OCI-LY7 (cell line): ENCODE measurements at regions not wholly inside any gene's neighbourhood (a gene's known extent, or its start where the extent isn't known, plus 50 kb on each side); places are given as distances from the start of the nearest gene placed in this dataset.

Source experiments
- BruUV-seq: library from RNA; stranded (reverse); fragments of 400-500 nt; replicated peaks from 2 replicates; lab custom pipeline; 2021; lab: Mats Ljungman, UMichigan
- CTCF ChIA-PET: fragments of 300-600 bp; sonication (Branson Sonifier 250); formaldehyde crosslinking; loops from one replicate; lab custom pipeline; 2022; ENCODE audit warnings: antibody characterized with exemption; ENCODE audit not compliant: unreplicated experiment; lab: Charles Lee
- POLR2A ChIA-PET: fragments of 300-600 bp; sonication (Branson Sonifier 250); formaldehyde crosslinking; loops from one replicate; lab custom pipeline; 2022; ENCODE audit warnings: antibody characterized with exemption; lab: Charles Lee
- DNase-seq: peaks from one replicate; pipeline ENCODE4 v3.0.0-alpha.2; 2015; ENCODE audit warnings: low spot score
- H2AFZ ChIP-seq: fragments of 200-600 bp; sonication (generic), shearing (Covaris generic); 2 replicates; pipeline ENCODE4 v1.6.1; 2014; ENCODE audit warnings: mild to moderate bottlenecking, antibody characterized with exemption, low read length, moderate library complexity
- H3K27ac ChIP-seq: fragments of 200-600 bp; sonication (generic); 2 replicates; pipeline ENCODE4 v1.5.1; 2014; ENCODE audit warnings: mixed run types, low read depth, mild to moderate bottlenecking, moderate library complexity, low read length, inconsistent platforms; ENCODE audit not compliant: poor library complexity, severe bottlenecking
- H3K36me3 ChIP-seq: fragments of 200-600 bp; sonication (generic); 2 replicates; pipeline ENCODE4 v1.6.1; 2014; ENCODE audit warnings: mild to moderate bottlenecking, antibody characterized with exemption, low read length, moderate library complexity, mixed read lengths; ENCODE audit not compliant: insufficient read depth
- H3K4me1 ChIP-seq: fragments of 200-600 bp; sonication (generic); 2 replicates; pipeline ENCODE4 v1.5.1; 2014; ENCODE audit warnings: mild to moderate bottlenecking, low read length; ENCODE audit not compliant: insufficient read depth, poor library complexity, severe bottlenecking
- H3K4me2 ChIP-seq: fragments of 200-600 bp; sonication (generic); 2 replicates; pipeline ENCODE4 v1.6.1; 2014; ENCODE audit warnings: mild to moderate bottlenecking, low read length
- H3K4me3 ChIP-seq: fragments of 200-600 bp; sonication (generic); 2 replicates; pipeline ENCODE4 v1.5.1; 2014; ENCODE audit warnings: mild to moderate bottlenecking, low read depth, low read length; ENCODE audit not compliant: poor library complexity, severe bottlenecking
- H3K79me2 ChIP-seq: fragments of 200-600 bp; sonication (generic); 2 replicates; pipeline ENCODE4 v1.6.1; 2016; ENCODE audit warnings: low read depth, mild to moderate bottlenecking, low read length, moderate library complexity, mixed read lengths; ENCODE audit not compliant: insufficient read depth
- H3K9me2 ChIP-seq: fragments of 200-600 bp; sonication (generic); 2 replicates; pipeline ENCODE4 v1.6.1; 2016; ENCODE audit warnings: mild to moderate bottlenecking, low read length, mixed read lengths; ENCODE audit not compliant: insufficient read depth
- H3K9me3 ChIP-seq: fragments of 200-600 bp; sonication (generic); 2 replicates; pipeline ENCODE4 v1.6.1; 2014; ENCODE audit warnings: mild to moderate bottlenecking, mixed run types, low read length, mixed read lengths
- H4K20me1 ChIP-seq: fragments of 200-600 bp; sonication (generic); 2 replicates; pipeline ENCODE4 v1.6.1; 2014; ENCODE audit warnings: mild to moderate bottlenecking, antibody characterized with exemption, low read length, moderate library complexity, mixed read lengths; ENCODE audit not compliant: insufficient read depth
- CTCF ChIP-seq: fragments of 200-600 bp; sonication (generic); conservative IDR thresholded peaks from 2 replicates; pipeline ENCODE4 v1.5.1; 2014; ENCODE audit warnings: mild to moderate bottlenecking, antibody characterized with exemption, low read length, moderate library complexity, mixed read lengths
- EZH2phosphoT487 ChIP-seq: fragments of 200-600 bp; sonication (generic); IDR thresholded peaks from 2 replicates; pipeline ENCODE4 v1.6.1; 2018; ENCODE audit warnings: low read depth, borderline replicate concordance, mild to moderate bottlenecking, mixed run types, antibody characterized with exemption, low read length, moderate library complexity, mixed read lengths
- intact Hi-C: fragments of 100-400 bp; cut with micrococcal nuclease; formaldehyde crosslinking; loops from one replicate; pipeline ENCODE4 v1.10.0; 2022; ENCODE audit not compliant: unreplicated experiment

- ChIA-PET POLR2A (interaction anchor here (0.7 kb wide), 1 partner anchor 528 kb away, joined by 4 read pairs; no protein-coding TSS in a partner anchor), CTCF (no interaction called here)
- BruUV-seq, result no TSS peak
Measured at GRCh38 chr14:86722612-86723253, 1192.8 kb downstream of the FLRT2 start.

GRCh38 chr14:86714575-86714974 lies 1184.6 kb downstream of the FLRT2 start:
- TF ChIP-seq CTCF, result no peak
- TF ChIP-seq EZH2phosphoT487, result no peak
- no TSS peak for BruUV-seq
- Histone ChIP-seq H4K20me1 (no peaks in the 10 kb centered on the region), H3K9me3 (no peaks in the 10 kb centered on the region), H3K36me3 (no peaks in the 10 kb centered on the region), H3K4me3 (no peak overlapping the region), H2AFZ (no peak overlapping the region), H3K27ac (no peak overlapping the region), H3K9me2 (no peaks in the 10 kb centered on the region), H3K4me1 (no peaks in the 10 kb centered on the region), H3K4me2 (no peak overlapping the region), H3K79me2 (no peaks in the 10 kb centered on the region)
- no peak for DNase-seq
- CTCF ChIA-PET, result no interaction called here
- intact Hi-C loops, result no loop called here
- POLR2A ChIA-PET, result interaction anchor here (0.6 kb wide), 1 partner anchor 757 kb away, joined by 3 read pairs; no protein-coding TSS in a partner anchor

More at GRCh38 chr14:86722612-86723253, 1192.8 kb downstream of the FLRT2 start:
- Histone ChIP-seq H3K27ac (no peak overlapping the region), H3K36me3 (no peaks in the 10 kb centered on the region), H3K4me1 (no peaks in the 10 kb centered on the region), H3K9me2 (no peaks in the 10 kb centered on the region), H3K79me2 (no peaks in the 10 kb centered on the region), H2AFZ (no peak overlapping the region), H3K4me3 (no peak overlapping the region), H3K4me2 (no peak overlapping the region), H4K20me1 (no peaks in the 10 kb centered on the region), H3K9me3 (no peaks in the 10 kb centered on the region)
- DNase-seq, result no peak
- no peak for TF ChIP-seq EZH2phosphoT487
- TF ChIP-seq CTCF, result no peak
- intact Hi-C loops, result no loop called here

GRCh38 chr14:86714153-86714552 lies 1184.2 kb downstream of the FLRT2 start:
- Histone ChIP-seq H3K36me3 (no peaks in the 10 kb centered on the region), H3K9me3 (no peaks in the 10 kb centered on the region), H4K20me1 (no peaks in the 10 kb centered on the region), H3K4me2 (no peak overlapping the region), H3K9me2 (no peaks in the 10 kb centered on the region), H2AFZ (no peak overlapping the region), H3K4me3 (no peak overlapping the region), H3K4me1 (no peaks in the 10 kb centered on the region), H3K27ac (no peak overlapping the region), H3K79me2 (no peaks in the 10 kb centered on the region)
- BruUV-seq, result no TSS peak
- DNase-seq, result no peak
- no peak for TF ChIP-seq EZH2phosphoT487
- TF ChIP-seq CTCF, result no peak
- POLR2A ChIA-PET, result interaction anchor here (0.7 kb wide), 1 partner anchor 22 kb away, joined by 3 read pairs; no protein-coding TSS in a partner anchor
- intact Hi-C loops, result no loop called here
- CTCF ChIA-PET, result no interaction called here
